RKO (cell line): ENCODE measurements at regions not wholly inside any gene's neighbourhood (a gene's known extent, or its start where the extent isn't known, plus 50 kb on each side); places are given as distances from the start of the nearest gene placed in this dataset.

Experiments
- DNase-seq: peaks from one replicate; pipeline ENCODE4 v3.0.0-alpha.2; 2016; ENCODE audit warnings: low spot score

GRCh38 chr2:74760875-74761630, 72.9 kb upstream of the HK2 start:
- DNase-seq: no peak

- DNase-seq: no peak
Measured at GRCh38 chr2:74762789-74763188, 71.1 kb upstream of the HK2 start.

GRCh38 chr2:74763962-74764428, 69.9 kb upstream of the HK2 start:
- no peak for DNase-seq

- no peak for DNase-seq
Measured at GRCh38 chr2:74764429-74765272, 69.3 kb upstream of the HK2 start.

- no peak for DNase-seq
Measured at GRCh38 chr2:74766780-74767179, 67.1 kb upstream of the HK2 start.

GRCh38 chr2:74767618-74768017, 66.3 kb upstream of the HK2 start:
- DNase-seq: no peak

GRCh38 chr2:74768401-74768914, 65.5 kb upstream of the HK2 start:
- no peak for DNase-seq

GRCh38 chr2:74772046-74772445, 61.9 kb upstream of the HK2 start:
- DNase-seq: no peak

- no peak for DNase-seq
Measured at GRCh38 chr2:74777161-74777900, 56.6 kb upstream of the HK2 start.

- no peak for DNase-seq
Measured at GRCh38 chr2:74778381-74779264, 55.3 kb upstream of the HK2 start.

- DNase-seq: no peak
Measured at GRCh38 chr2:74779265-74779558, 54.7 kb upstream of the HK2 start.

GRCh38 chr2:74779587-74780135, 54.3 kb upstream of the HK2 start:
- DNase-seq: no peak
